Suprapubic skin (tissue), 3 donors: ENCODE measurements at regions not wholly inside any gene's neighbourhood (a gene's known extent, or its start where the extent isn't known, plus 50 kb on each side); places are given as distances from the start of the nearest gene placed in this dataset.

Experiments
- EP300 ChIP-seq: sonication (generic); formaldehyde crosslinking; IDR thresholded peaks from one replicate; pipeline ENCODE4 v1.6.1; 2017; ENCODE audit warnings: antibody characterized with exemption
- POLR2A ChIP-seq, 2 donors: fragments of 450-650 bp; IDR thresholded peaks; one replicate each; pipeline ENCODE4 v1.6.1; 2017; ENCODE audit warnings: antibody characterized with exemption in 2 of 2, mild to moderate bottlenecking in 2 of 2, moderate library complexity in 2 of 2
- TF ChIP-seq, protein P1 (sequence below), 2 donors: fragments of 200-600 bp in 1 of 2; fragments of 450-650 bp in 1 of 2; sonication (generic) in 1 of 2; IDR thresholded peaks; one replicate each; pipeline ENCODE4 v1.5.1; 2016 to 2019; ENCODE audit warnings: antibody characterized with exemption in 2 of 2, mild to moderate bottlenecking in 1 of 2, moderate library complexity in 1 of 2

GRCh38 chr7:88617185-88617584 lies 142.3 kb upstream of the ZNF804B start:
- TF ChIP-seq, protein P1, sequence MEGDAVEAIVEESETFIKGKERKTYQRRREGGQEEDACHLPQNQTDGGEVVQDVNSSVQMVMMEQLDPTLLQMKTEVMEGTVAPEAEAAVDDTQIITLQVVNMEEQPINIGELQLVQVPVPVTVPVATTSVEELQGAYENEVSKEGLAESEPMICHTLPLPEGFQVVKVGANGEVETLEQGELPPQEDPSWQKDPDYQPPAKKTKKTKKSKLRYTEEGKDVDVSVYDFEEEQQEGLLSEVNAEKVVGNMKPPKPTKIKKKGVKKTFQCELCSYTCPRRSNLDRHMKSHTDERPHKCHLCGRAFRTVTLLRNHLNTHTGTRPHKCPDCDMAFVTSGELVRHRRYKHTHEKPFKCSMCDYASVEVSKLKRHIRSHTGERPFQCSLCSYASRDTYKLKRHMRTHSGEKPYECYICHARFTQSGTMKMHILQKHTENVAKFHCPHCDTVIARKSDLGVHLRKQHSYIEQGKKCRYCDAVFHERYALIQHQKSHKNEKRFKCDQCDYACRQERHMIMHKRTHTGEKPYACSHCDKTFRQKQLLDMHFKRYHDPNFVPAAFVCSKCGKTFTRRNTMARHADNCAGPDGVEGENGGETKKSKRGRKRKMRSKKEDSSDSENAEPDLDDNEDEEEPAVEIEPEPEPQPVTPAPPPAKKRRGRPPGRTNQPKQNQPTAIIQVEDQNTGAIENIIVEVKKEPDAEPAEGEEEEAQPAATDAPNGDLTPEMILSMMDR (IDR thresholded peaks at IDR 0.05), result no peak
- TF ChIP-seq POLR2A (IDR thresholded peaks at IDR 0.05), result no peak
- no peak for TF ChIP-seq EP300
